HG03460 (cell line): ENCODE measurements at regions not wholly inside any gene's neighbourhood (a gene's known extent, or its start where the extent isn't known, plus 50 kb on each side); places are given as distances from the start of the nearest gene placed in this dataset.

ENCODE experiments used
- ATAC-seq: cut with Tn5 transposase; IDR thresholded peaks from one replicate; pipeline ENCODE4 v1.9.1; 2021; ENCODE audit not compliant: unreplicated experiment

- no peak for ATAC-seq
Observed at GRCh38 chr14:89013698-89014568, 189.5 kb downstream of the TTC8 start.

- no peak for ATAC-seq
Observed at GRCh38 chr14:89014569-89014850, 190.1 kb downstream of the TTC8 start.

- ATAC-seq = no peak
Observed at GRCh38 chr14:89015016-89015415, 190.6 kb downstream of the TTC8 start.

- ATAC-seq = no peak
Observed at GRCh38 chr14:89017417-89017816, 193.0 kb downstream of the TTC8 start.

GRCh38 chr14:89022274-89022673 is 197.8 kb downstream of the TTC8 start:
- no peak for ATAC-seq

- no peak for ATAC-seq
Observed at GRCh38 chr14:89024691-89025090, 200.2 kb downstream of the TTC8 start.

- no peak for ATAC-seq
Observed at GRCh38 chr14:89025561-89026236, 201.2 kb downstream of the TTC8 start.

- peak; percentile 80 for ATAC-seq
Observed at GRCh38 chr14:89027097-89027740, 202.8 kb downstream of the TTC8 start.

- ATAC-seq = no peak
Observed at GRCh38 chr14:89028462-89029134, 204.1 kb downstream of the TTC8 start.

GRCh38 chr14:89029961-89030694 is 205.7 kb downstream of the TTC8 start:
- no peak for ATAC-seq

GRCh38 chr14:89030921-89031320 is 206.5 kb downstream of the TTC8 start:
- no peak for ATAC-seq

GRCh38 chr14:89032086-89032649 is 207.7 kb downstream of the TTC8 start:
- no peak for ATAC-seq

GRCh38 chr14:89033756-89034155 is 209.3 kb downstream of the TTC8 start:
- no peak for ATAC-seq

GRCh38 chr14:89036371-89036770 is 211.9 kb downstream of the TTC8 start:
- no peak for ATAC-seq

- ATAC-seq = no peak
Observed at GRCh38 chr14:89037065-89037464, 212.6 kb downstream of the TTC8 start.

- peak; percentile 19 for ATAC-seq
Observed at GRCh38 chr14:89040080-89040459, 215.6 kb downstream of the TTC8 start.

GRCh38 chr14:89040460-89041256 is 216.2 kb downstream of the TTC8 start:
- peak; percentile 78 for ATAC-seq

- no peak for ATAC-seq
Observed at GRCh38 chr14:89041257-89041582, 216.8 kb downstream of the TTC8 start.

GRCh38 chr14:89042021-89042420 is 217.6 kb downstream of the TTC8 start:
- ATAC-seq = no peak

- no peak for ATAC-seq
Observed at GRCh38 chr14:89053303-89053702, 228.9 kb downstream of the TTC8 start.
